Activated B cell treated with CpG ODN at 0.5 μM for 24 hours (primary cell): ENCODE measurements at regions not wholly inside any gene's neighbourhood (a gene's known extent, or its start where the extent isn't known, plus 50 kb on each side); places are given as distances from the start of the nearest gene placed in this dataset.

Source experiments
- ATAC-seq: fragments of 200-7000 bp; cut with Tn5 transposase; one replicate; pipeline ENCODE4 v1.10.0; 2021; ENCODE audit warnings: low read depth, mild to moderate bottlenecking, moderate library complexity
- CTCF ChIA-PET: fragments of 350-600 bp; sonication (Branson Sonifier 250); formaldehyde crosslinking; loops from one replicate; lab custom pipeline; 2021; ENCODE audit warnings: antibody characterized with exemption; lab: Charles Lee
- POLR2A ChIA-PET: fragments of 350-600 bp; sonication (Branson Sonifier 250); formaldehyde crosslinking; loops from one replicate; lab custom pipeline; 2021; ENCODE audit warnings: antibody characterized with exemption; lab: Charles Lee
- DNase-seq: peaks from one replicate; pipeline ENCODE4 v3.0.0; 2022
- H3K27ac Mint-ChIP-seq: one replicate; pipeline ENCODE4 v1.8.0; 2020; ENCODE audit warnings: mixed read lengths
- H3K27me3 Mint-ChIP-seq: one replicate; pipeline ENCODE4 v1.8.0; 2021; ENCODE audit warnings: mixed read lengths
- H3K36me3 Mint-ChIP-seq: one replicate; pipeline ENCODE4 v1.8.0; 2021; ENCODE audit warnings: low read depth, mixed read lengths
- H3K4me1 Mint-ChIP-seq: one replicate; pipeline ENCODE4 v1.8.0; 2021; ENCODE audit warnings: mixed read lengths
- H3K4me3 Mint-ChIP-seq: one replicate; pipeline ENCODE4 v1.8.0; 2020; ENCODE audit warnings: mild to moderate bottlenecking, mixed read lengths
- H3K9me3 Mint-ChIP-seq: one replicate; pipeline ENCODE4 v1.8.0; 2020; ENCODE audit warnings: mixed read lengths
- intact Hi-C: fragments of 100-400 bp; cut with micrococcal nuclease; formaldehyde crosslinking; loops from one replicate; pipeline ENCODE4 v1.15.1; 2024
- TF ChIP-seq, protein P1 (sequence below): fragments of 200-600 bp; IDR thresholded peaks from one replicate; pipeline ENCODE4 v1.8.0; 2022; ENCODE audit warnings: antibody characterized with exemption, mild to moderate bottlenecking

DNA sequence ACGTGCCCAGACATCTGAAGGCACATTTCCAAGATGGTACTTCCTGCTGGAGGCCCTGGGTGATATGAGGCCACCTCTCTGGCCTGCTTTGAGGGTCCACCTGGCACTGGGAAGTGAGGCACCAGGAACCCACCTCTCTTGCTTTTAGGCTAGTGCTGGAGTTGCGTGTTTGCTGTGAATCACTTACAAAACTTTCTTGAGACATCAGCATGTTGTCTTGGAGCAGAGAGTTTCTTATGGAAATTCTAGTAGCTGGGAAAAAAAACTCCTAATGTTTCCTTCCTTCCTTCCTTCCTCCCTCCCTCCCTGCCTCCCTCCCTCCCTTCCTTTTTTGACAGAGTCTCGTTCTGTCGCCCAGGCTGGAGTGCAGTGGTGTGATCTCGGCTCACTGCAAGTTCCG is 341.3 kb downstream of the MIAT start:
- Mint-ChIP-seq H3K27me3 (peaks cover 9% of the 10 kb centered on the region), H3K27ac (no peak overlapping the region), H3K9me3 (no peaks in the 10 kb centered on the region), H3K36me3 (no peaks in the 10 kb centered on the region), H3K4me3 (no peak overlapping the region), H3K4me1 (no peaks in the 10 kb centered on the region)
- TF ChIP-seq, protein P1, sequence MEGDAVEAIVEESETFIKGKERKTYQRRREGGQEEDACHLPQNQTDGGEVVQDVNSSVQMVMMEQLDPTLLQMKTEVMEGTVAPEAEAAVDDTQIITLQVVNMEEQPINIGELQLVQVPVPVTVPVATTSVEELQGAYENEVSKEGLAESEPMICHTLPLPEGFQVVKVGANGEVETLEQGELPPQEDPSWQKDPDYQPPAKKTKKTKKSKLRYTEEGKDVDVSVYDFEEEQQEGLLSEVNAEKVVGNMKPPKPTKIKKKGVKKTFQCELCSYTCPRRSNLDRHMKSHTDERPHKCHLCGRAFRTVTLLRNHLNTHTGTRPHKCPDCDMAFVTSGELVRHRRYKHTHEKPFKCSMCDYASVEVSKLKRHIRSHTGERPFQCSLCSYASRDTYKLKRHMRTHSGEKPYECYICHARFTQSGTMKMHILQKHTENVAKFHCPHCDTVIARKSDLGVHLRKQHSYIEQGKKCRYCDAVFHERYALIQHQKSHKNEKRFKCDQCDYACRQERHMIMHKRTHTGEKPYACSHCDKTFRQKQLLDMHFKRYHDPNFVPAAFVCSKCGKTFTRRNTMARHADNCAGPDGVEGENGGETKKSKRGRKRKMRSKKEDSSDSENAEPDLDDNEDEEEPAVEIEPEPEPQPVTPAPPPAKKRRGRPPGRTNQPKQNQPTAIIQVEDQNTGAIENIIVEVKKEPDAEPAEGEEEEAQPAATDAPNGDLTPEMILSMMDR: no peak
- intact Hi-C loops: no loop called here
- POLR2A ChIA-PET: no interaction called here
- ATAC-seq (no peak), DNase-seq (no peak)
- CTCF ChIA-PET: no interaction called here

DNA sequence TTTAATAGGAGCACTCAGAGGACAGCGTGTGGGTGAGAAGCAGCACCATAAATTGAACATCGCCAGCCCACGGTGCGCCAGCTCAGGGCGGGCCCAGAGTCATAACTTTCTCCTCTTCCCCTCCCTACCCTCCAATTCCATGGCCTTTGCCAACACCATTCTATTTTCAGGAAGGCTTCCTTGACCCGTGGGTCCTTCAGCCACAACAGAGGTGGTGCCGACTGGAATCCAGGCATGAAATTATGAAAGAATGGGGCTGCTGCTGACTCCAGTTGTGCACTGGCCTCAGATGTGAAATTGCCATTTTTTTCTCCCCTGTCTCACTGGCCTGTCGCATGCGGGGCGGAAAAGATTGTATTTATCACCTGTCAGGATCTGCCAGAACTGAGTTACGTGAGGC is 345.9 kb downstream of the MIAT start:
- Mint-ChIP-seq H3K4me1 (no peaks in the 10 kb centered on the region), H3K27me3 (peaks cover 6% of the 10 kb centered on the region), H3K36me3 (no peaks in the 10 kb centered on the region), H3K9me3 (no peaks in the 10 kb centered on the region), H3K27ac (no peak overlapping the region), H3K4me3 (no peak overlapping the region)
- no peak for ATAC-seq
- ChIA-PET POLR2A (no interaction called here), CTCF (no interaction called here)
- DNase-seq: no peak
- TF ChIP-seq, protein P1: no peak
- intact Hi-C loops: no loop called here

DNA sequence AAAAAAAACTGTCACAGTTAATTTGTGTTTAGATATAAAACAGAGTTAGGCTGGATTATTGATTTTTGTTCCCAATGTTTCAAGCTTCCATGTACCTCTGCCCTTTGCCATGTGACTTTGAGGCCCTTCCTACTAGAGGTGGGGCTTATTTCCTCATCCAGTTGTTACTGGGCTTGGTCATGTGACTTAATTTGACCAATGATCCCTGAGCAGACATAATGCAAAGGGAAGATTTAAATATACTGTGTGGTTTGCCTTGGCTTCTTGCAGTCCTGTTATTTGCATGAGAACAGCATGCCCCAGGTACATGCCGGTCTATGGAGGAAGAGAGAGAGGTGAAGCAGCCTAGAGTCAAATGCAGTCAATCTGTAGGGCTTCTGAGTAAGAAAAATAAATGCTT is 347.0 kb downstream of the MIAT start:
- TF ChIP-seq, protein P1: no peak
- no peak for DNase-seq
- ChIA-PET POLR2A (no interaction called here), CTCF (no interaction called here)
- no peaks in the 10 kb centered on the region for H3K4me1 Mint-ChIP-seq
- no peak overlapping the region for H3K4me3 Mint-ChIP-seq
- no peaks in the 10 kb centered on the region for H3K9me3 Mint-ChIP-seq
- no peak for ATAC-seq
- no peak overlapping the region for H3K27ac Mint-ChIP-seq
- intact Hi-C loops: no loop called here
- H3K27me3 Mint-ChIP-seq: peaks cover 4% of the 10 kb centered on the region
- no peaks in the 10 kb centered on the region for H3K36me3 Mint-ChIP-seq

DNA sequence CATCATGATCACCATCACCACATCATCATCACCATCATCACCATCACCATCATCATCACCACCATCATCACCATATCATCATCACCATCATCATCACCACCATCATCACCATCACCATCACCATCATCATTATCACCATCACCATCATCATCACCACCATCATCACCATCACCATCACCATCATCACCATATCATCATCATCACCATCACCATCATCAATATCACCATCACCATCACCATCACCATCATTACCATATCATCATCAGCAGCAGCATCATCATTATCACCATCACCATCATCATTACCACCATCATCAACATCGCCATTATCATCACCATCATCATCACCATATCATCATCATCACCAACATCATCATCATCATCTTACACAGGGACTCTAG is 351.1 kb downstream of the MIAT start:
- Mint-ChIP-seq H3K4me1 (no peaks in the 10 kb centered on the region), H3K36me3 (no peaks in the 10 kb centered on the region), H3K4me3 (no peak overlapping the region), H3K9me3 (no peaks in the 10 kb centered on the region), H3K27me3 (no peaks in the 10 kb centered on the region), H3K27ac (no peak overlapping the region)
- ChIA-PET CTCF (no interaction called here), POLR2A (no interaction called here)
- TF ChIP-seq, protein P1: no peak
- DNase-seq (no peak), ATAC-seq (no peak)
- intact Hi-C loops: no loop called here

DNA sequence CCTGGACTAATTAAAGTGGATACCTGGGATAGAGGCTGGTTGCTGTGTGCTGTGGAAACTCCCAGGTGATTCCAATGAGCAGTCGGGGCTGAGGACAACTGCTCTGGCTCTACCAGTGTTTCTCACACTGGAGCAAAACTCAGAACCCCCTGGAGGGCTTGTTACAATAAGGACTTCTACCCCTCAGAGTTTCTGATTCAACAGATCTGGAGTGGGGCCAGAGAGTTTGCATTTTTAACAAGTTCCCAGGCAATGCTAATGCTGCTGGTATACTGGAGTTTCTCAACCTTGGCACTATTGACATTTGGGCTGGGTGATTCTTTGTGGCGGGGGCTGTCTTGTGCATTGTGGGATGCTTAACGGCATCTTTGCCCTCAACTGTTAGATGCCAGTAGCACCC is 353.7 kb downstream of the MIAT start:
- DNase-seq (no peak), ATAC-seq (no peak)
- no peaks in the 10 kb centered on the region for H3K36me3 Mint-ChIP-seq
- no peak overlapping the region for H3K27ac Mint-ChIP-seq
- TF ChIP-seq, protein P1: no peak
- H3K9me3 Mint-ChIP-seq: no peaks in the 10 kb centered on the region
- H3K27me3 Mint-ChIP-seq: peaks cover 2% of the 10 kb centered on the region
- CTCF ChIA-PET: no interaction called here
- no peak overlapping the region for H3K4me3 Mint-ChIP-seq
- intact Hi-C loops: no loop called here
- H3K4me1 Mint-ChIP-seq: no peaks in the 10 kb centered on the region
- POLR2A ChIA-PET: no interaction called here
